GM19438 (cell line): ENCODE measurements at regions not wholly inside any gene's neighbourhood (a gene's known extent, or its start where the extent isn't known, plus 50 kb on each side); places are given as distances from the start of the nearest gene placed in this dataset.
"Not testable (repeated sequence)": the region's sequence is repeated elsewhere in the genome, so short reads cannot be mapped to it uniquely, and the experiment has no call there.

Experiments
- ATAC-seq: cut with Tn5 transposase; IDR thresholded peaks from one replicate; pipeline ENCODE4 v1.9.1; 2021; ENCODE audit warnings: low read depth; ENCODE audit not compliant: unreplicated experiment

GRCh38 chr16:86877835-86878234 lies 299.5 kb downstream of the FOXL1 start:
- no peak for ATAC-seq

DNA sequence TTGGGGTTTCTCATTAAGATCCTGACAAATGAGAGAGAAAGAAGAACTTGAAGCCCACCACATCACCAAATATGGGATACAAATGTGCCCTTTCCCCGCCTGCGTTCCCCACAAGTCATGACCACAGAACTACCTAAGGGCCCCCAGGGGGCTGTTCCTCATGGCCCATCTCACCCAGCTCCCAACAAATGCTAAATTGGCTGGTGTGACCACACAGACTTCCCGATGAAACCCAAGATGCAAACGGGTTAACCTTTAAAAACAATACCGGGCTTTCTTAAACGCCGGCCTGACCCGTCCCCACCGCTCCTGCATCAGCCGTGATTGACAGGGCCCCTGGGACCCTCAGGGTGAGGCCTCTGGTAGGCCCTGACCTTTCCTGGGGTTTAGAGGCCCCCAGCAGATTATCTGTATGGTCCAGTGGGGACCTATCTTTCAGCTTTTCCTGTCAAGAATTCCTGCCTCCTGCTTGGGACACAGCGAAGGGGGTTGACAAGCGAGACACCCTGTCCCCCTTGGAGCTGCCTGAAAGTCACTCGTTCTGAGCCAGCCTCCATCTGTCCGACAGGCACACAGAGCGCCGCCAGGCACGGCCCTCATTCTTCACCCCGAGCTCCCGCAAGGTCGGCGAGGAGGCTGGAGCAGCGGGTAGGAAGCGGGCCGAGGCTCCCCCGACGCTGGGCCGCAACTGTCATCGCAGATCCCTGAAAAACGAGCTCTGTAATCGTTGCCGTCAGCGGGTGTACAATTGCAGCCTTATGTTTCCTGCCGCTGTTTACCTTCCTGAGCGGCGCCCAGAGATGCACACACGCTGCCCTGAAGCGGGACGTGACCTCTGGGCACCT lies 300.1 kb downstream of the FOXL1 start:
- no peak for ATAC-seq

DNA sequence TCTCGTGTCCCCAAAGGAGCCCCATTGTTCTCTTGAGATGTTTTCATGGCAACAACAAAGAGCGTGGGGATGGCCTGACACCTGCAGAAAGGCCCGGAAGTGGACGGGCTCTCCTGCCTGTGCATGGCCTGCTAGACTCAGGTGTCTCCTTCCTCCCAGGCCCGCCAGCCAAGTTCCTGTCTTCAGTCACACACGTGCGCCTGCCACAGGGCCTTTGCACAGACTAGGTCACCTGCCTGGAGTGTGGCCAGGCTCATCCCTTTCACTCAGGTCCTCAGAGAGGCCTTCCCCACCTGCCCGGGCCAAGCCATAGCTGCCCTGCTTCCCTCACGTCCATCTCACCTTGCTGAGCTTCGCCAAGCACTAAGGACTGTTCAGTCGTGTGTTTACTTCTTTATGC lies 300.9 kb downstream of the FOXL1 start:
- no peak for ATAC-seq

DNA sequence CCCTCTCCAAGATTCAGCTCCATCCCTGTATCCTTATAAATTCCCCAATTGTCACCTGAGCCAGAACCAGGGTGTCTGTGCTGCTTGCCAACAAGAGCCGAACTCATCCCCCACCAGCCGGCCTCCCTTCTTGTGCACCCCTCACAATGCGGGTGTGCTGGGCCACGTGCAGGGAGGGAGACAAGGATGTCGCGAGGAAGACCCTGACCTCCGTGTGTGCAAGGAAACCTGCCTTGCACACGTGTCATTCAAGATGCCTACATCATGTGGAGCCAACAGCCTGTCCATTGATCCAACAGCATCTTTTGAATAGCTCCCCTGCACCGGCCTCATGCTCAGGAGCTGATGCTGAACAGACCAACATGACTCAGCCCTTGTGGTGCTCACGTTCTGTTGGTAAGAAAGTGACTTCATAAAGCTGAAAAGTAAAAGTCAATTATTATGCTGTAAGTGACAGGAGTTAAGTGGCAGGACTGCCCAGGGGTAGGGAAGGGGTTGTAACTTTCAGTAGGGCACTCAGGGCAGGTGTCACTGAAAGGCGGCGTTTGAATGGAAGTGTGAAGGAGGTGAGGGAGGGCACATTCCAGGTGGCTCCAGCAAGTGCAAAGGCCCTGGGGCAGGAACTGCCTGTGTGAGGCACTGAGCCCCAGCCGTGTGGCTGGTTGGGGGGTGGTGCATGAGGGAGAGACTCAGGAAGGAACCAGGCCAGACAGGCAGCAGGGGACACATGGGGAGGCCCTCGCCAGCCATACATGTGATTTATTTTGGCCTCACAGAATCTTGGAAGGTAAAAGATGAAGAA lies 302.2 kb downstream of the FOXL1 start:
- ATAC-seq = no peak

DNA sequence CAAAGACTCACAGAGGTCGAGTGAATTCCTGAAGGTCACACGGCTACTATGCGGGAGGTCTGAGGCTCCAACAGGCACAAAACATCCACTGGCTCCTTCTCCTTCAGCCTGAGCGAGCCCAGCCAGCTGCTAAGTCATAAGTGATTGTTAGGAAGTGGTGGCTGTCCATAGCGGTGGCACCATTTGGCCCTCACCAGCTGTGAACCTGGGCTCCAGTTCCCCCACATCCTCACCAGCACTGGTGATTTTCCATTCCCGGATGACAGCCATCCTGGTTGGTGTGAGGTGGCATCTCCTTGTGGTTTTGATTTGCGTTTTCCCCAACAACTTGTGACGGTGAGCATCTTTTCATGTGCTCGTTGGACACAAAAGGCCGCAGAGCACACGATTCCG lies 302.8 kb downstream of the FOXL1 start:
- ATAC-seq = no peak

- ATAC-seq = no peak
Measured at GRCh38 chr16:86881861-86882273, 303.5 kb downstream of the FOXL1 start.

DNA sequence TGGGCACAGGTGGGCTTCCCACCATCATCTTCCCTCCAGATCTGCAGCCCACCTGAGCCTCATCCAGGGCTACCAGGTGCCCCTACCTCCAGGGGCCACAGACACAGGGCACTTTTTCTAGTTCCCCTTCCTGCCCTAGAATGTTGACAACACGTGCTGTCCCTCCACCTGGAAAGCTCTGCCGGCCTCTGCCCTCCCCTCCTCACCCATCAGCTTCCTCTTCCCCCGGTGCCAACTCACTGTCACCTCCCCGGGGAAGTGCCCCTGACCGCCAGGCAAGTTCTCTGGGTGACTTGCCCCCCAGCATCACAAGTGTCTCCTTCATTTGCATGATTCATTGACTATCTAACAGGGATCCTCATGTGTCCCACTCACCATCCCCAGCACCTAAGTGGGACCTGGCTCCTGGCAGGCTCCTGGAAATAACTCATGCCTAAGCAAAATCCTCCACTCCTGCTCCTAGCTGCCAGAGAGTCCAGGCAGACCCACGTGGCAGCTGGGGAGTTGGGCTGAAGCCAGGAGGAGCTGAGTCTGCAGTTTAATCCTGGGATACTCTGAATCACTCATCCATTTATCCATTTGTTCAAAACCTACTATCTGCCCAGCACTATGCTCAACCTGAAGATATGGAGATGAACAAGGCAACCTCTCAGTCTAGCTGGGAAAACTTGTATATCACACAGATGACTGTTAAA lies 304.4 kb downstream of the FOXL1 start:
- ATAC-seq = no peak

- ATAC-seq = no peak
Measured at GRCh38 chr16:86883583-86884389, 305.4 kb downstream of the FOXL1 start.

DNA sequence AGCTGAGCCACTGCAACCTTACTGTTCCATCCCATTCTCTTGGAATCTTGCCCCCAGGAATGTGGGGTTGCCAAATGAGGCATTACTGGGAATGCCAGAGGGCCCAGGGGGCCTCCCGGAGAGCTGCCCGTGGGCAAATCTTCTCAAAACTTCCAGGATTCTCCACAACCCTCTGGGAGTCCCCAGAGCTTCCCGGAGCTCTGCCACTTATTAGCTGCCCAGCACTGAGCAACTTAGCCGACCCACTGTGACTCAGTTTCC lies 306.0 kb downstream of the FOXL1 start:
- ATAC-seq = no peak

- no peak for ATAC-seq
Measured at GRCh38 chr16:86885139-86885538, 306.8 kb downstream of the FOXL1 start.

DNA sequence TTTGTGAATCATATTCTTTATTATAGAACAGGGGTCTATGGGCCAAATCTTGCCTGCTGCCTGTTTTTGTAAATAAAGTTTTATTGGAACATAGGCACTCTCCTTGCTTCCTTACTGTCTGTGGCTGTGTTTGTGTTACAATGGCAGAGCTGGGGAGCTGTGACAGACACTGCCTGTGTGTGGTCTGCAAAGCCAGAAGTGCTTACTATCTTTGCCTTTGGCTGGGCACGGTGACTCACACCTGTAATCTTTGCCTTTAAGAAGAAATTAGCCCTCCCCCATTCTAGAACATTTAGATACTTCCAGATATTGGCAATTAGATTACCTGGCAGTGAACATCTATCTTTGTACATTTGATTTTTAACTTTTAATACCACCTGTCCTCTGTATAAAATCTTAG lies 308.3 kb downstream of the FOXL1 start:
- ATAC-seq = no peak

DNA sequence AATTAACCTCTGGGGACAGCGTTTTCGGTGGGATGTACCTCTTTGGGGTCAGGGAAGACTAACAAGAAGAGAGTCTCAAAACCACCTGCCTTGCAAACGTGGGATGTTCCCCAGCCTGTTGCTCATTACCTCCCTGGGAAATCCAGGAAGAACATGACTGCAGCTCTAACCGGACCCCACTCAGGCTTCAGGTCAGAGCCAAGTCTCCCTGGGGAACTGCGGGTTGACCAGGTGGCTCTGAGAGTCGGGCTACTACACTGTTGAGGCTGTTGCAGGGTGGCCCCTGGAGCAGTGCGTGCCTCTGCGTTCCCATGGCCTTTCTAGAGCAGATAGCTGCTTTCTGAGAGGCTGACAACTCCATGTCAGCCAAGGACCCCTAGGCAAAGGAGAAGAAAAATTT lies 309.1 kb downstream of the FOXL1 start:
- ATAC-seq = no peak

DNA sequence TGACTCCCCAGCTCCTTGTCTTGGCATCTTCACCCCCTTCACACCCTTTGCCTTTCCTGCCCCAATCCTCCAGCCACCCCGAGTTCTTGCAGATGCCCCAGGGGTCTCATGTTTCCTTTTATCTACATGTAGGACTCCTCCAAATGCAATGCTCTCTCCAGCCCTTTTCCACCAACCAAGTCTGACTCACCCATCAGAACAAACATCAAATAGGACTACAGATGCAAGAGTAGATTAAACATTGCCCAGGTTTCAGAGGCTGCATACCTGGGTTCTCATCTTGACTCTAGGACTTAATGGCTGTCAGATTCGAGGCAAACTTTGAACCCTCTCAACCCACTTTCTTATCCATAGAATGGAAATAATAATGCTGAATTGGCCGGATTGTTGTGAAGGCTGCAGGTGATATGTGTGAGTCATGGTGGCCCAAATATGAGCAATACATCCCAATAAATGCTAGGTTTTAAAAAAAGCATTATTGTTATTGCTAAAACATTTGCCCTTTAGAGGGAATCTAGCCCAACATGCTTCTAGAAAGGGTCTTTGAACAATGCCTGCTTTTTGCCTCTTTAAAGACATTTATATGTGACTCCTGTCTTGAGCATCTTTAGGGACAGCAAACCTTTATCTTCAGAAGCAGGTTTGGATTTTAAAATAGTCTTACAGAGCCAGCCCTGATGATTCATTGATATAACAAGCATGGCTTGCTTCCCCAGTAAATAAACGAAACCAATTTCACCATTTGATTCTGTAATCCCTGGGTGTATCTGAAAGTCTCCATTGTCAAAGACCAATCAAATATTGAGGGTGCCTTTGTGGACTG lies 310.1 kb downstream of the FOXL1 start:
- ATAC-seq = no peak

GRCh38 chr16:86889054-86889366 lies 310.7 kb downstream of the FOXL1 start:
- not testable (repeated sequence) for ATAC-seq

DNA sequence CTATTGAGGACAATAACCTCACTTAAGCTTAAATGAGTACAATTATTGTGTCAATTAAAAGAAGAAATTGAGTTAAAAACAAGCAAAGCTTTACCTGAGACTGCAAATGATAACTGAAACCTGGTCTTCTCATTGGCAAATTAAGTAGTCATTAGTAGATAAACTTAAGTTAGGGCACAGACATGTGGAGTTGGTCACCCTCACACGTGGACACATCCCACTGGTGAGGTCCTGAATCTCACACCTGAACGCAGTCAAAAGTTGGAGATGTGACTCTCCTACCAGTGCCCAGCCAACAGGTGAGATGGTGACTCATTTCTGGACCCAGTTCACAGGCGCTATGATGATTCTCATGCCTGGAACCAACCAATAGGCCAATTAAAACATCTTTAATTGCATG lies 311.6 kb downstream of the FOXL1 start:
- no peak for ATAC-seq

DNA sequence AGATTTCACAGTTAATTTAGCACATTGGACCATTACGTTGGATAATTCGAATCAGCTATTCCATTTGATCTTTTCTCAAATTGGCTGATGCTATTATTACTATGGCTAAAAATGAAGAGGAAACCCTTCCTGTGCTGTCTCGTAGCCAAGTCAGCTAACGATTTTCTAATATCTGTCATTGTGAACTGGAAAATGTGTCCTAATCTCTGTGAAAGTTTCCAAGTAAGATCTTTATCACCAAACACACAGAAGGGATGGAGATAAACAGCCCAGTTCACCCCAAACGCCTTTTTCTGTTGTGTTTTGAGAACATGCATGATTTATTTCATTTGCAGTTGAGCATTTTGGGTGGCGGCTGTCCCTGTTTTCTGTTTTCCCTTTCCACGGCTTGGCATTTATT lies 312.8 kb downstream of the FOXL1 start:
- no peak for ATAC-seq

GRCh38 chr16:86891631-86892030 lies 313.3 kb downstream of the FOXL1 start:
- no peak for ATAC-seq

- no peak for ATAC-seq
Measured at GRCh38 chr16:86892509-86892908, 314.2 kb downstream of the FOXL1 start.

DNA sequence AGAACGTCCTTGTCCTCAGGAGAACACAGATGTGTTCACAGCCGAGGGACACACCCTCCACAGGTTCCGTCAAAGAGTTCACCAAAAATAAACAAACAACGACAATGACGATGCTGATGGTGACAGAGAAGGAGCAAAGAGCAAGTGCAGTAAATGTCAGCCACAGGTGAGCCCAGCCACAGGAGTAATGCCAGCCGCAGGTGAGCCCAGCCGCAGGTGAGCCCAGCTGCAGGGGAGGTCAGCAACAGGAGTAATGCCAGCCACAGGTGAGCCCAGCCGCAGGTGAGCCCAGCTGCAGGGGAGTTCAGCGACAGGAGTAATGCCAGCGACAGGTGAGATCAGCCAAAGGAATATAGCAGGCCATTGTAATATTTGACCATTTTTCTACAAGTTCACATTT lies 315.2 kb downstream of the FOXL1 start:
- ATAC-seq = no peak

DNA sequence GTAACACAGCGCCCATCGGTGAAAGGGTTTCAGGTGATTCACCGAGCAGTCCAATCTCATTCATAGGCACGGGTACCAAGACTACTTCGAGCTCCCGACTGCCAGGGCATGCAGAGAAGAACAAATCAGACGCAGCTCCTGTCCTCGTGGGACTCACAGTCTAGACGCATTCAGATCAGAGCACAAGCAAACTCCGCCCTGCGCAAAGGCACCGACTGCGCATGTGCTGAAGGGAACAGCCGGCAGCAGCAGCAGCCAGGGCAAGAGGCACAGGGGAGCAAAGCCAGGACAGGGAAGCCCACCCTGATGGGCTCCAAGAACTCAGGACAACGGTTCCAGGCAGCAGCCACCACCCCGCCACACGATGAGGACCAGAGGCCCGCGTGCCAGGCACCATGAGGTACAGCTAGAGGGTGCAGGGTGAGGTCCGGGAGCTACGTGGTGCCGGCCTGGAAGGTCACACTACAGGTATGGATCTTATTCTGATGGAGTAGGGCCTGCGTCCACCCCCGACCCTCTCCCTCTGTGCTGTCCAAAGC lies 315.7 kb downstream of the FOXL1 start:
- no peak for ATAC-seq
